ENCODE measurements at regions not wholly inside any gene's neighbourhood (a gene's known extent, or its start where the extent isn't known, plus 50 kb on each side); places are given as distances from the start of the nearest gene placed in this dataset.
"Not testable (repeated sequence)": the region's sequence is repeated elsewhere in the genome, so short reads cannot be mapped to it uniquely, and the experiment has no call there.

DNA sequence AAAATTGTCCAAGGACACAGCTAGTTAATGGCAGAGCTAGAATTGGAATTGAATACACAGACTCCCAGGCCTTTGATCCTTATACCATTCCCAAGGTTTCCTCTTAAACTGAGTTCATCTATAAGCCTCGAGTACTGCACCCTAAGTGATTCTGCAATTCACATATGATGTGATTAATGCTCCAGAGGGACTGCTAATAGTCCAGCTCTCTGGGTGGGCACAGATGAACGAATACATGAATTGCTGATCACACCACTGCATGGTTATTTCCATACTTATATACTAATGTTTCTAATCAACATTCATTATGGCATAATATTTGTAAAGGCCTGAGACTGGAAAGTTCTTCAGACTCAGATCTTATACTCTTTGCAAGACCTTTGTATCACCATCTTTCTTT, 101.8 kb downstream of the NUFIP1 start:
- DNase-seq (ENCODE audit: low read depth), result no peak

DNA sequence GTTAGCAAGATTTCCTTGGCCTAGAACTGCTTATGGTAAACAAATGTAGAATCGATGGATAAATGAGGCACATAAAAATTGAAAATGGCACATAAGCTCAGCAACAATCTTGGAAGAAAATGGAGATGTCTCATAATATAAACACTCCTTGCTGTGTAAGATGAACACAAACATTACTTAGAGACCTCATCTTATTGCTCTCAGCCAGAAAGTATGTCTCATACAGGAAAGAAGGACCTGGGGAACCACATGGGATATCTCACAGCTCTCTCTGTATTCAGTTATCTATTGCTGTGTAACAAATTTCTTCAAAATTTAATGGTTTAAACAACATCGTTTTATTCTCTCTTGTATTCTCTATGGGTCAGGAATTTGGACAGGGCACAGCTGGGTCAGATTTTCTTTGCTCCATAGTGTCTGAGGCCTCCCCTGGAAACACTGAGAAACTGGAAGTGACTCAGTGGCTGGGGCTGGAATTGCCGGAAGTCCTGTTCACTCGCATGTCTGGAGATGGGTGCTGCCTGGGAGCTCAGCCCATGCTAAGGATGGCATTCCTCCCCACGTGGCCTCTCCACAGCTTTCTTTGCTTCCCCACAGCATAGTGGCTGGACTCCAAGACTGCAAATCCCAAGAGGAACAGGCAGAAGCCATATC, 105.1 kb downstream of the NUFIP1 start:
- DNase-seq (ENCODE audit: low read depth), result no peak

DNA sequence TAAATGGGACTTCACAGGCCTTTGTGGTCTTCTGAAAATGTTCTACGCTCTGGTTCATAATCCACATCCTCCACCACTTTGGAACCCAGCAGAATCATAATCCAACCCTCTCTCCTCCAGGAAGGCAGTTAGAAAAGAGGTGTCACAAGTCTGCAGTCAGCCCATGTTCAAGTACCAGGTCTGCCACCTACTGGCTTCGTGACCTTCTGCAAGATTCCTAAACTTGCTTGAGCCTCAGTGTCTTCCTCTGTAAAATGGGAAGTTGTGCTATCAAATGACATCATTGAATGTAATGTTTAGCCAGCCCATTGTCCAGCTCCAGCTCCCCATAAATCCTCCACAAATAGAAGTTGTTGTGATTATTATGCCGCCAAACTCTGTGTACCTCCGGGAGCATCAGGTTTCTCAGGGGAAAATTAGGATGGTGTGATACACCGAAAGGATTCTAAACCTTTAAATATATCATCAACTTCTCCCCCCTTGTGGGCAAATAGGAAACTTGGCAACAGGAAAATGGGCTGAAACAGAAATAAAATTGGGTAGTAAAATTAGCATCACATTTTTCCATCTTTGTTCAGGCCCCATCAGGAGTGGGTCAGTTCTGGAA, 109.7 kb downstream of the NUFIP1 start:
- peak; percentile 75 for DNase-seq (ENCODE audit: low read depth)

DNA sequence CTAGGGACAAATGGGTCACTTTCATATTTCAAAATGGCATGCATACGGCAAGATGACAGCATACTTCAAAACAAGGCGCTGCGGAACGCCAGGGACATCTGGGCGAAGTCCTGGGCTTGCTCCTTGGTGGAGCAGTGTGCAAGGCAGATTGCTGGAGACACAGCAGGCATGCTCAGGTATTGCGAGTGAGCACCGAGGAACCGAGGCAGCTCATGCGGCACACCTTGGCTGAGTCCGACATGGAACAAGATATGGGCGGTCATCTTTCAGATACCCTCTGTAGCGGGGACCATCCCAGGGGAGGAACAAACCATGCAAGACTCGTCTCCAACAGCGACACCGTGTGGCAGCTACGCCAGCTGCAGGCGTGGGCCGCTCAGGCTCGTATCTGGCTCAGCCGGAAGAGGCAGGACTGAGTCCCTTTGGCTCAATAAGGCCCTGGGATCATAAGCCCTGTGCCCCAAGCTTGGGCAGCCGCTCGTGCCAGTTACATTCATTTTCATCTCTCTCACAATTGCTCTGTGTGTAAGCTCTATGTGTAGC, 112.4 kb downstream of the NUFIP1 start:
- DNase-seq (ENCODE audit: low read depth), result no peak

DNA sequence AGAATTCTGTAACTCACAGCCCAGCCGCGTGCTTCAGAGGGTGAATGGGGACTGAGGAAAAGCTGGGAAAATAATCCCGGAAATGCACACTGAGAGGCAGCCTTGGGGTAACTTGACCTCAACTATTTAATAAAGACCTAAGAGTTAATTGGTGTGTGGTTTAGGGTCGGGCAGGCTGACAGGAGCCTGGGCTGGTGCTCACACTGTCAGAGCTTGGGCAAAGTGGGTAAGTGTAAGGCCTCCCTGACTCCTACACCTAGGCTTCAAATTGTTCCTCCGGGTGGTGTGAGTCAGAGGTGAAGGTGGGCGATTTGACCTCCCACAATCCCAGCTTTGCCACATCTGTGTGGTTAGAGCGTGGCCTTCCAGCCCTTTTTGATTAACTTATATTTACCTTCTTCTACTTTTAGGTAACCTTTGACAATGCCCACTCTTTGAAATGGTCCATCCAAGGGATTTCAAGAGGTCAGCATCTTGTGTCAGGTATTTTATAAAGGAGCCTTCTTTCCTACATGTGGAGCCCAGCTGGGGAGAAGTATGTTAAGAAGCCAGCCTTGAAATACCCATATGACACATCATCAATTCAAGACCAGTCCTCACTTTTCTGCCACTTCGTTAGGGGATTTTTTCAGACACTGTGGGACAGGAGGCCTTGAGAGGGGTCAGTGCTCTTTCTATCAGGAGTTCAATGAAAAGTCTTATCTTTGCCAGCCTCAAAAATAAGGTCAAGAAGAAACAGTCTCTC, 114.2 kb downstream of the NUFIP1 start:
- DNase-seq (ENCODE audit: low read depth), result peak; percentile 85

DNA sequence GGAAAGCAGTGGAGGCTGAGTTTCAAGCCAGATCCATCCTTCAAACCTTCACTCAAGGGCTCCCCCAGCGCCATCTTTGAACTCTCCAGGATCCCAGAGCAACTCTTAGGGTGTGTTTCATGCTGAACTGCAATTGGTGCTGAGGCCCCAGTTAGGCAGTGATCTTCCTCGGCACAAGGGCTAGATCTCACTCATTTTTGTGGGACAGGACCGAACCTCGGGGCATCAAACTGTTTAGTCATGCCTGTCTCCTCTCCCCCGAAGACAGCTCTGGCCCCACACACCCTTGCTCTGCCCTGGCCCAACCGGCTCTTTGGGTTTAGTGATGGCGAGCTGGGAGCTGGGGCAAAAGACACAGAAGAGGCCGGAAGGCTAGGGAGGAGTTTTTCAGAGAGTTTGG, 115.1 kb downstream of the NUFIP1 start:
- no peak for DNase-seq (ENCODE audit: low read depth)

DNA sequence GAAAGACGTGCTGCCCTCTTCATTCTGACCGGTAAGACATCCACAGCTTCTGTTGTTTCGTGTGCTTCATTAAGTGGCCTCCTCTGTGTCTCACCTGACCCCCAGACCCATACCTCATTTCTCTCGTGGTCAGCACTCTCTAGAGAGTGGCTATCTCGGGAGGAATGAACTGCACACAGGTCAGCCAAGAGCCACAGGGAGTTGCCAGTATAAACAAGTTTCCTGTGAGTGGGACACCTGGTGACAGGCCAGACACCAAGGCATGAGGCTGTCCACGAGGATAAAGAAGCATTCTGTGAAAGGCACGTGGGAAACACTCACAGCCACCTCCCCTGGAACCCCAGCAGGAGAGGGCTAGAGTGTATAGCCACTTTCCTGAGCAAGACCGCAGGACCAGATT, 115.8 kb downstream of the NUFIP1 start:
- no peak for DNase-seq (ENCODE audit: low read depth)

DNA sequence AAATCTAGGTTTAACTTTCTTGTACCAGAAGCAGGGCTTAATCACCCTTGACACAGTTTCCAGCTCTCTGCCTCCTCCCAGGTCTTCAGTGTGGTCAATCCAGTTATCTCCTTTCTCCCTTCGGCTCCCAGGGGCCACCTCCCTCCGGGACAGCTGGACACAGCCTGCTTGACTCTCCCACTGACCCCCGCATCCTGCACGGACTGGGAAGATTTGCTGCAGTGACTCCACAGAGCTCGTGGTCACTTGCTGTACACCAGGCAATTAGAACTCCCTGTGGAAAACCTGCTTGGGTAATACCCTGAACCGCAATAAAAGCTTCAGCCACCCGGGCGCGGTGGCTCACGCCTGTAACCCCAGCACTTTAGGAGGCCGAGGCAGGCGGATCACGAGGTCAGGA, 116.5 kb downstream of the NUFIP1 start:
- DNase-seq (ENCODE audit: low read depth), result no peak

DNA sequence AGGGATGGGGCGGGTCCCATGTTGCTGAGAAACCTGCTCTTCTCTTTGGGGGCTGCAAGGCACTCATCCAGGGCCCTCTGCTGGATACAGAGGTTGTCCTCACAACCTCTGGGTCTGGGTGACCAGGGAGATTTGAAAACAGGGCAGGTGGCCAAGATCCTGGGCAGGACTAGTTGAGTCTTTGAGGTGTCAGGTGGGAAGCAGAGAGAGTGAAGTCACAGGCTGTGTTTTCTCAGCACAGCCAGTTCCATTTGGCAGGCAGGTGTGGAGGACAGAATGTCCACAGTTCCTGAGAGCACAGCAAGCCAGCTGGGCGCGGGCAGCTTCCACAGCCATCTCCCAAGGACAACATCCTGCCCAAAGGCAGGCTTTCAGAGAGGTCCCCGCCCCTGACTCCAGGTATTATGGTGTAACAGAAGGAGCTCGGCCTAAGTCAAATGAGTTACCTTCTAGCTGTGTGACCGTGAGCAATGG, 118.8 kb downstream of the NUFIP1 start:
- DNase-seq (ENCODE audit: low read depth), result peak; percentile 62

DNA sequence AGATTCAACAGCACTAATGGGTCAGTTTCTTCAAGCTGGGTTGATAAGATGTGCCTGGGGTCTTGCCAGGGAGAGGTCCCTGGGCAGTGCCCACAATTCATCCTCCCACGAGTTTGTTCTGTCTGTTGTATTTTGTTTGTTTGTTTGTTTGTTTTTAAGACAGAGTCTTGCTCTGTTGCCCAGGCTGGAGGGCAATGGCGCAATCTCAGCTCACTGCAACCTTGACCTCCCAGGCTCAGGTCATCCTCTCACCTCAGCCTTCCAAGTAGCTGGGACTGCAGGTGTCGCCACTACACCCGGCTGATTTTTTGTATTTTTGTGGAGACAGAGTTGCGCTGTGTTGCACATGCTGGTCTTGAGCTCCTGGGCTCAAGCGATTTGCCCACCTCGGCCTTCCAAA, 120.1 kb downstream of the NUFIP1 start:
- DNase-seq (ENCODE audit: low read depth), result no peak

DNA sequence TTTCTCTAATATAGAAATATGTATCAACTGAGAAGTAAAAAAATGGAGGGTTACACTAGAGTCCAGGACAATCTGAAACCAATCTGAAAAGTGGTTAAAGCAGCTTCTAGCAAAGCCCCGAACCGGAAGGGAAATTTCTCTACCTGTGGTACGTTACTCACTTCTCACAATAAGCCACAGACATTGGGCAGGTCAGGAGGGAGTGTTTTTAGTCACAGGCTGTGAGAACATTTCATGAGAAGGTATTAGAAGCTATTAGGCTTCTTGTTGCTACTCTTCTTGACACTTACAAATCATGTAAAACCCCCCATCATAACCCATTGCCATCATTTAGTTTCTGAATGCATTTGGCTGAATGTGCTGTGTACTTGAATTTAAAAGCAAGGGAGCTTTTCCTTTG, 120.9 kb downstream of the NUFIP1 start:
- peak; percentile 77 for DNase-seq (ENCODE audit: low read depth)

DNA sequence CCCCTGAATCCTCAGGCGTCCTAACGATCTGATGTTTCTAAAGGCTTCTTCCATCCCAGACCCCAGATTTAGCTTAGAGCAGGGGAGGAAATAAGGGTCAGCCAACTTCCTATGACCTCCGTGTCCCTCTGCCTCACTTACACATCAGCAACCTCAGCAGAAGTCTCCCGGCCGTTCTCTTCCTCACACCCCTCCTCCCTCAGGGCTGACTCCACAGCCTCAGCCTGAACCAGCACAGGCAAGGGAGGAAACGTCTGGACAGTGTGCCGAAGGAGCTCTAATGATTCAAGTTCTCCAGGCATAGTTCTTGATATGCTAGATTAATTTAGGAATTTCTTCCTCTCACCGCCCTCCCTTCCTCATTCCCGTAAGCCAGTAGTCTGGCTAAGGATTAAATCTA, 121.4 kb downstream of the NUFIP1 start:
- DNase-seq (ENCODE audit: low read depth), result peak; percentile 83

DNA sequence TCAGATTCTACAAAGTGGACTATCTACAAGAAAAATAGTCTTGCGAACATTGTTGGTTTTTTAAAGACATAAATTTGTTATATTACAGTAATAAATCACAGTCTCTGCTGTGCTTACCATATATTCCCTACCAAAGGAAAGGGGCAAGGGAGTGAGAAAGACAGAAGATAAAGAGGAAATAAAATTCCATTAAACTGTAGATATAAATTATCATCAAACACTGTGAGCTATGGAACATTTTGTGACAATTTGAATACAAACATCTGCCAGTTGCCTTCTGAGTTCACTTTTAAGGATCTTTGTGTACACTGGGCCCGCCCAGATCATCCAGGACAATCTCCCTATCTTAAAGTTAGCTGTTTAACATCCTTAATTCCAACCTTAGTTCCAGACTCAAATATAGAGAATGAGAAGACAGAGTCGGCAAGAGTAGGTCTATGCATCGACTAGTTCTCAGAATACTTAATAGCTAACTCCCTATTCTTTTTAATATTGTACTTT, 122.8 kb downstream of the NUFIP1 start:
- DNase-seq (ENCODE audit: low read depth), result no peak

DNA sequence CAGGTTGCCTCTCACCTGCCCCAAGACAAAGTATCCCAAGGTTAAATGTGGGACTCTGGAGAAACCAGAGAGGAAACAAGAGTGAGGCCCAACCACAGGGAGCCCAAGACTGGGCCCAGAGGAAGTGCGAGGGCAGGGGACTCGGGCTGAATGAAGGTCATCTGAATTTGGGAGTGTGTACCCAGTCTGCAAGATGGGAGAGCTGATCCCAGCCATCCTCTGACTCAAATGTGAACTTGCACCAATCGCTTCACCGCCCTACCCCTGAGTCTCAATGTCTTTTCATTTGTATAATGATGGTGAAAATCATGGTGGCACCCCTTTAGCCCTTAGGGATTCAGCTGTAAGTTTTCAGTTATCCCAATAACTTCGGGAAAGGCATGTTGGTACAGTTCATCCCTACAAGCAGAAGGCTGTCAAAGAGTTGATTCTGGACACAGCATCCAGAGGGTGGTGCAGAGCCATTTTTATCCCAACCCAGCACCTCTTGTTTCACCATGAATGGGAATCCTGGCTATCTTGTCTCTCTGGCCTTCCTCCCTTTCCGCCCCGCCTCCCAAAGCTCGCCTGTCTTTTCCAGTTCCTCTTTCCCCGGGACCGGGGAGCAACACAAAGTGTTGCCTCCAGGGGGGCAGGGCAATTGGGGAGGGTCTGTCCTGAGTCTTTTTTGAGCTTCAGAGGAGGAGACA, 123.4 kb downstream of the NUFIP1 start:
- no peak for DNase-seq (ENCODE audit: low read depth)

DNA sequence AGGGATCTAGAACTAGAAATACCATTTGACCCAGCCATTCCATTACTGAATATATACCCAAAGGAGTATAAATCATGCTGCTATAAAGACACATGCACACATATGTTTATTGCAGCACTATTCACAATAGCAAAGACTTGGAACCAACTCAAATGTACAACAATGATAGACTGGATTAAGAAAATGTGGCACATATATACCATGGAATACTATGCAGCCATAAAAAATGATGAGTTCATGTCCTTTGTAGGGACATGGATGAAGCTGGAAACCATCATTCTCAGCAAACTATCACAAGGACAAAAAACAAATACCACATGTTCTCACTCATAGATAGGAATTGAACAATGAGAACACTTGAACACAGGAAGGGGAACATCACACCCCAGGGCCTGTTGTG, 125.6 kb downstream of the NUFIP1 start:
- not testable (repeated sequence) for DNase-seq (ENCODE audit: low read depth)

DNA sequence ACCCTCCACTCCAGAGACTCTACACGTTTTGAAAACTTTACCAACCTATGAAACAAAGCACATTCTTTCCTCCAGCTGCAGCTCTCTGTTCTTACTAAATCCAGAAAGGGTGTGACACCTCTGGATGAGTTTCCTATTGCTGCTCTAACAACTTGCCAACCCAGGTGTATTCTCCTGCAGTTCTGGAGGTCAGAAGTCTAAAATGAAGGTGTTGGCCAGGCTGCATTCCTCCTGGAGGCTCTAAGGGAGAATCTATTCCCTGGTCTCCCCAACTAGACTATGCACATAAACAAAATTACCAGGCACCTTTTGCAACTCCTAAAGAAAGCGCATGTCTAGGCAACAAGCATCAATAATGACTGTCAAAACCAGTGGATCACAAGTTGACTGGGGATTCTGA, 128.8 kb downstream of the NUFIP1 start:
- peak; percentile 48 for DNase-seq (ENCODE audit: low read depth)

DNA sequence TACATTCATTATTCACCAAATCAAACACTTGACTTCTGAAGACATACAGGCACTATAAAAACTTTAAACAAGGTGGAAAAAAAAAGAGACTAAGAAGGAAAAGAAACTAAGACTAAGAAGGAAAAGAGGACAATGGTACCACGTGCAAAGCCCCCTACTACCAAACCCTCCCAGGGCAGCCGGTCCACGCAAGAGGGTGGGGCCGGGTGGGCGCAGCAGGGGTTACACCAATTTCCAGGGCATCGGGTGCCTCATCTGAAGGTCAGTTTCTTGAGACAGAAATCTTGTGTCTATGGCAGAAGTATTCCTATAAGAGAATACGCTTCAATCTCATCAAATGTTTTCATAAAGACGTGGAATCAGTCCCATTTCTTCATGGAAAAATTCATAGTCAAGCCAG, 131.5 kb downstream of the NUFIP1 start:
- DNase-seq (ENCODE audit: low read depth), result no peak

DNA sequence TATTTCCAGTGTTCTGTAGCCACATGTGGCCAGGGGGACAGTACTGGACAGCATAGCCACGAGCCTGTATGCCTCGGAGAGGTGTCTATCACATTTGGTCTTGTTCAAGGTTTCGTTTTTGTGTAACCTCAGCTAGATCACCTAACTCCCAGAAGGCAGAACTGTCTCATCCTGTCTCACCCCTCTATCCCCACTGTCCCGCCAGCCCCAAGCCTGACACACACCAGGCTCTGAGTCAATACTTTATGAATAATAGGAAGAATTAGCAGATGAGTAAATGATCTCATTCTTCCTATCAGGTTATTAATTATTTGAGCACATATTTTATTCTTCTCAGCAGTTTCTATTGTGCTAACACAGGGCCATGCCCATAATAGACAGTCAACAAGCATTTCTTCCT, 132.2 kb downstream of the NUFIP1 start:
- DNase-seq (ENCODE audit: low read depth), result no peak

DNA sequence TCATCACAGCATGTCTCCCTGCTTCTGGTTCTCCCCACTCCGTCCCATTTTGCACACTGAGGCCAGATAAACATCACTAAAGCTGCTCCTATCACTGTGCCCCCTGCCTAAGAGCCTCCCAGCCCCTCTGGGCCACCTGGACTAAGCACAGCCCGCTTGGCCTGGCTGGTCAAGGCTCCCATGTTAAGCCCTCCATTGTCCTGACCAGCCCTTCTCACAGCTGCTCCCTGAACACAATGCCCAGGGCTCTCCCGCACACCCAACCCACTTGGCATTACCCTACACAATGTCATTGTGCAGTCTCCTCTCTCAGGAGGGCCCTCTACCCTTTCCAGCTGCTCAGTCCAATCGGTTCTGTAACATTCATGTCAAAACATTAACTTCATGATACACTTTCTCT, 133.4 kb downstream of the NUFIP1 start:
- no peak for DNase-seq (ENCODE audit: low read depth)

DNA sequence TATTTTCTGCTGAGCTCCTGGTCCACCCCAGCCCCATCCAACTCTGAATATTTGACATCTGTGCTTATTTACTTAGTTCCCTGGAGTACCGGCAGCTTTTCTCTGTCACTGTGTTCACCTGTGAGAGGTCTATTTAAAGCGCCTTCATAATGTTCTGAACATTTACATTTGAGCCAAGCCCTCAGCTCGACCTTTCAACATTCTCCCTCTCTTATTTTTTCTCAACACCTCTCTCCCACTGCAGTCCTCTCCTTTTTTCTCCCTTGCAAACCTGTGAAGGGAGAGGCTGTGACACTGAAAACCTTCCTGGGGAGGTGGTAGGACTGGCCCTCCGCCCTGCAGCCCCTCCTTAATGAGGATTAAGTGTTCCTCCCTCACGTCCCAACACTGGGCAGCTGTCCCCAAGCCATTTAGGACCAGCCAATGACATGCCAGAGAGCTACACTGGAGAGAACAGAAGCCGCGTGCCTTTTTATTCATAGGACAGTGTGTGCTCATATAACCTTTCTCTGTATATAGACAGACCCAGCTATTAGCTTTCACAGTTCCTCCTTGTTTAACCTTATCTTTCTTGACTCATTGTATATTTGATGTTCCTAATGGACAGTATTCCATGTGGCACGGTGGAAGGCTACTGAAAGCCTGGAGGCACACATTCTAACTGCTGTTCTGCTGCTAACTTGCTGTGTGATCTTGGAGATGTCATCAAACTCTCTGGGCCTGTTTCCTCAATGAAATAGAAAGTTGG, 134.8 kb downstream of the NUFIP1 start:
- DNase-seq (ENCODE audit: low read depth), result no peak

DNA sequence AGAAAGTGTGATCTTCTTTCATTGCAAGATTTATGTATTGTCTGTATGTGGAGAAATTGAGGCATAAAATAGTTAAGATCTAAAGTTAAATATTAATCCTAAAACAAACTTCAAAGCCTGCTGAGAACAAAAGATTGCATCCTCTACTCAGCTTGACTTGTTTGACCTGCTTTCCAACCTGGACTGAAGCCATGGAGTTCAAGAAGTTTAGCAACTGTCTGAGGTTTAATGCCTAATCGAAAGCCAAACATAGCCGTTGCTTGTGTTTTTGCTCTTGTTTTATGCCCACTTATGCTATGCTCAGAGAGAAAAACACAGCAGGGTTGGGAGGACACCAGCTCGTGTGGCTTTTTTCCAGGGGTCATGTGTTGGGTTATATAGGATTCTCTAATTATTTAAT, 135.6 kb downstream of the NUFIP1 start:
- peak; percentile 98 for DNase-seq (ENCODE audit: low read depth)
